ENCODE measurements at regions not wholly inside any gene's neighbourhood (a gene's known extent, or its start where the extent isn't known, plus 50 kb on each side); places are given as distances from the start of the nearest gene placed in this dataset.

DNA sequence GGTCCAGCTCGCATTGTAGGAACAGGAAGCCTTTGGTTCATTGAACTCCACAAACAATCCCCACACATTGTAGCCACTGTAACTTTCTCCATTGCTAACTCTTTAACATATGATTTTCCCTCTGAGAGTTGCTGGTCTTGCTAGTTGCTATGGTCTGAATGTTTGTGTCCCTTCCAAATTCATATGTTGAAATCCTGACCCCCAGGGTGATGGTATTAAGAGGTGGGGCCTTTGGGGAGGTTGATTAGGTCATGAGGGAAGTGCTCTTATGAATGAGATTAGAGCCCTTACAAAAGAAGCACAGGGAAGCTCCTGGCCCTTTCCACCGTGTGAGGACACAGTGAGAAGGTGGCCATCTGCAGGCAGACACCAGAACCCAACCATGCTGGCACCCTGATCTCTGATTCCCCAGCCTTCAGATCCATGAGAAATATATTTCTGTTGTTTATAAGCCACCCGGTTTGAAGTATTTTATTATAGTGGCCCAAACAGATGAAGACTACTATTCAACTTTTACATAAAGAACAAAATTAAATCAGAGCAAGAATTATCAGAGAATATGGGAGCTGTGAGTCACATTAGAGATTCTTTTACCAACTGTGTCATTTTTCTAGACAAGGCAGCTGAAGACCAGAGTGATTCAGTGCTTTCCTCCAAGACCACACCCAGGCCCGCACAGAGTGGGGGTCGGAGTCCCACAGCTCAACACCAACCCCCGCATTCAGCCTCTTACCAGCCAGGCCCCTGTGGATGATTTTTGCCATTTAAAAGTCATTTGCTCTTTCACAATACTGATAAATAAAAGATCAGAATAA is 143.0 kb downstream of the SAMD5 start:
- TF ChIP-seq, protein P1, sequence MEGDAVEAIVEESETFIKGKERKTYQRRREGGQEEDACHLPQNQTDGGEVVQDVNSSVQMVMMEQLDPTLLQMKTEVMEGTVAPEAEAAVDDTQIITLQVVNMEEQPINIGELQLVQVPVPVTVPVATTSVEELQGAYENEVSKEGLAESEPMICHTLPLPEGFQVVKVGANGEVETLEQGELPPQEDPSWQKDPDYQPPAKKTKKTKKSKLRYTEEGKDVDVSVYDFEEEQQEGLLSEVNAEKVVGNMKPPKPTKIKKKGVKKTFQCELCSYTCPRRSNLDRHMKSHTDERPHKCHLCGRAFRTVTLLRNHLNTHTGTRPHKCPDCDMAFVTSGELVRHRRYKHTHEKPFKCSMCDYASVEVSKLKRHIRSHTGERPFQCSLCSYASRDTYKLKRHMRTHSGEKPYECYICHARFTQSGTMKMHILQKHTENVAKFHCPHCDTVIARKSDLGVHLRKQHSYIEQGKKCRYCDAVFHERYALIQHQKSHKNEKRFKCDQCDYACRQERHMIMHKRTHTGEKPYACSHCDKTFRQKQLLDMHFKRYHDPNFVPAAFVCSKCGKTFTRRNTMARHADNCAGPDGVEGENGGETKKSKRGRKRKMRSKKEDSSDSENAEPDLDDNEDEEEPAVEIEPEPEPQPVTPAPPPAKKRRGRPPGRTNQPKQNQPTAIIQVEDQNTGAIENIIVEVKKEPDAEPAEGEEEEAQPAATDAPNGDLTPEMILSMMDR (IDR thresholded peaks at IDR 0.05; ENCODE audit: low read depth, low read length) = no peak
- DNase-seq (ENCODE audit: low read depth in 2 of 2) = peak; percentile 6 to 59
- no peak overlapping the region for H3K4me3 ChIP-seq (replicated peaks in 1 of 2; ENCODE audit: low read depth in 2 of 2, low read length in 2 of 2)

DNA sequence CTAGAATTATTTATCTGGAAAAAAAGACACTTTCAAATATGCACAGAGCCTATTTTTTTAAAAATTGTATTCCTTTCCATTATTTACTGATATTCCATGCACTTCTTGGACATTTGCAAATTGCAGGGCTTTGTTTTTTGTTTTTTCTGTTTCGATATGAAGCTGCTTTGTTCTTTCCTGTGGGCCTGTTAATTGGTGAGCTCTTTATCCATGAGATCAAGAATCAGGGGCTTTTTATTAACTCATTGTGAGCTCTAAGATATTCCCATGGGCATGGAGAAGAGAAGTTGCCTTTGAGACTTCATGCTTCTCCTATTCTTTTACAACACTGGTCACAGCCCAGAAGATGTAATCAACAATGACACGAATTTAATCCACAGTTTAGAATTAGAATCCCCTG is 145.1 kb downstream of the SAMD5 start:
- no peak overlapping the region for H3K4me3 ChIP-seq (replicated peaks in 1 of 2; ENCODE audit: low read depth in 2 of 2, low read length in 2 of 2)
- no peak for DNase-seq (ENCODE audit: low read depth in 2 of 2)
- TF ChIP-seq, protein P1 (IDR thresholded peaks at IDR 0.05; ENCODE audit: low read depth, low read length) = no peak

DNA sequence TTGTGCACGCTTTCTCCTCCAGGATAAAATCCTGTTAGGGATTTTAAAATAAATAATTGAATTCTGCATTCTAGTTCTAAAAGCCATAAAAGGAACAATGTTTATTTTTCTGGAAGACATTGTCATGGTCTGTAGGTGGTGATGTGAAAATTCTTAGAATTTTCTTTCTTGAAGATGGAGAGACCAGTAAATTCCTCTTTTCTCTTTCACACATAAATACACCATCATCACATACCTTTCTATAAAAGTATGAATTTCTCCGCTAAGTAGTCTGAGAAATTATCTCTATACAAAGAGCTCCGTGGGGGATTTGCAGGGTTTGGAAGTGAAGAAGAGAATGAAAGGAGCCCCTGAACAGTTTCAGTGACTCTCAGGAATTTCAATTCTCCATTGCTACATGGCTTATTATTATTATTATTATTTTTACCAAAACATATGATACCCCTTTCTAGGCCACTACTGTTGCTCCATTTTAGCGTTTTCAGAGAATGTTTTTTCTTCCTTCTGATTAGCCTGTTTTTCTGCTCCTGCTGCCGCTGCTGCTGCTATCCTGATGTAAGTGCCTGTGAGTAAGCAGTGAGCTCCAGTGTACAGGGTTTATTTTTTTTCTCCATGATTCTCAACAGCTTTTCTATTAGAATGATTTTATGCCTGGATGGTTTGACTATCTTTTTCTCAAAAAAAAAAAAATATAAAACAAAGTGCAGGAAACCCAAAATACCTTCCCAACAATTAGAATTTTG is 145.8 kb downstream of the SAMD5 start:
- no peak for DNase-seq (ENCODE audit: low read depth in 2 of 2)
- TF ChIP-seq, protein P1 (IDR thresholded peaks at IDR 0.05; ENCODE audit: low read depth, low read length) = no peak

DNA sequence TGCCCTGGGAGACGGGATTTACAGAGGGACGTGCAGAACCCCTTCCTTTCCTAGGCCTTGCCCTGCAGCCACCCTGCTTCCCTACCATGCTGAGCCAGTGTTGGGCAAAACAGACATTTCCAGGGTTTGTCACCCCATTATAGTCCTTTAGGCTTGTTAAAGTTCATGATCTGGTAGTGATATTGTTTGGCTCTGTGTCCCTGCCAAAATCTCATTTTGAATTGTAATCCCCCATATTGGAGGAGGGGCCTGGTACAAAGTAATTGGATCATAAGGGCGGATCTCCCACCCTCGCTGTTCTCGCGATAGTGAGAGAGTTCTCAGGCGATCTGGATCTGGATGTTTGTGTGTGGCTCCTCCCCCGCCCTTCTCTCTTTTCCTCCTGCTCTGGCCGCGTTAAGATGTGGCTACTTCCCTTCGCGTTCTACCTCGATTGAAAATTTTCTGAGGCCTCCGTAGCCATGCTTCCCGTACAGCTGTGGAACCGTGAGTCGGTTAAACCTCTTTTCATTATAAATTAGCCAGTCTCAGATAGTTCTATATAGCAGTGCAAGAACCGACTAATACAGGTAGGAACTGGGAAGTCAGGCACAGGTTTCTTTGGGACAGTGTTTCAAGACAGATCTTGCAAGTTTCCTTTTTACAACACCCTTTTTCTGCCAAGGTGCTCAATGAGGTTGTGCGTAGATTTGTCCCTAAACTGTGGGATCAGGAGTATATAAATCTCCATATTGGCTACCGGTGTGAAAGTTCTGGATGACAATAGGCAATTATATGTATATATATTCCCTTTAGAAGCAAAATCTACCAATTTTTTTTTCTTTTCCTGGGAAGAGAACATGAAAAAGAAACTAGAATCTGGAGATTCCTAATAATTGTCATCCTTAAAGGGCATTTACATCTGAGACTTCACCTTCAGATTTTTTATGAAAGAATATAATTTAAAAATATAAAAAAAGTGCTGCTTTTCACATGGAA is 152.1 kb downstream of the SAMD5 start:
- H3K4me3 ChIP-seq (replicated peaks in 1 of 2; ENCODE audit: low read depth in 2 of 2, low read length in 2 of 2) = no peak overlapping the region
- no peak for DNase-seq (ENCODE audit: low read depth in 2 of 2)
- TF ChIP-seq, protein P1 (IDR thresholded peaks at IDR 0.05; ENCODE audit: low read depth, low read length) = no peak

More for the DNA sequence above, 145.8 kb downstream of the SAMD5 start:
- no peak overlapping the region for H3K4me3 ChIP-seq (replicated peaks in 1 of 2; ENCODE audit: low read depth in 2 of 2, low read length in 2 of 2)

DNA sequence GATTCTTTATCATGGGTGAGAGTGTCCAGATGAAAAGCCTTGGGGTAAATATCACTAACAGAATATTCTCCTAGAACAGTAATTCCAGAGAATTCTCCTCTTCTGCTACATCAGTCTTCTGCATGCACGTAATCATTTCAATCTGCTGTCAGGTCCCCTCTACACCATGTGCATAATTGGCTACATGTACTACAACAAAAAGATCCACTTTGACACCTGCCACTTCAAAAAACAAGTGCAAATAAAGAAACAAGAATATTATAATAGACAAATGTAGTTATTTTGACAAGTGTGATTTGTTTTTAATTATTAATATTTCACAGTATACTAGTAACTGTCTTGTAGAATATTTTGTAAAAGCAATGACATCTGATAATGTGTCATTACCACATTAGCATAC is 154.2 kb downstream of the SAMD5 start:
- no peak overlapping the region for H3K4me3 ChIP-seq (replicated peaks in 1 of 2; ENCODE audit: low read depth in 2 of 2, low read length in 2 of 2)
- TF ChIP-seq, protein P1 (IDR thresholded peaks at IDR 0.05; ENCODE audit: low read depth, low read length) = no peak
- no peak for DNase-seq (ENCODE audit: low read depth in 2 of 2)

DNA sequence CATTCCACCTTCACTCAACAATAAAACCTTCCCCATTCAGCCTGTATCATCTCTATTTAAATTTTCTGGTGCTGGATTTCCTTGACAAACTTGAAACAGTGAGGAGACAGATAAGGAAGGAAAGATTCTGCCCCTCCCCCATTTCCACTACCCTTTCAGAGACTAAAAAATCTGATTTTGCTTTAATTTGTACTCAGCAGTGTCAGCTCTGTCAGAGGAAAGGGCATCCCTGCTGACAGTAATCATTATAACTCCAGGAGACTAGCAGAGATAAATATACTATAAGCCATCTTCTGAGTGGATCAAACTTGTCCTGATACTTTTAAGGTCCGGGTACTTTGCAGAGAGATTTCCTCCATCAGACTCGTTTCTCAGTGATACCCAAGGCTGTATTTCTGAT is 155.6 kb downstream of the SAMD5 start:
- TF ChIP-seq, protein P1 (IDR thresholded peaks at IDR 0.05; ENCODE audit: low read depth, low read length) = no peak
- no peak for DNase-seq (ENCODE audit: low read depth in 2 of 2)
- no peak overlapping the region for H3K4me3 ChIP-seq (replicated peaks in 1 of 2; ENCODE audit: low read depth in 2 of 2, low read length in 2 of 2)
